ENCODE measurements at regions not wholly inside any gene's neighbourhood (a gene's known extent, or its start where the extent isn't known, plus 50 kb on each side); places are given as distances from the start of the nearest gene placed in this dataset.

GRCh38 chr13:104286566-104287290 is 1220.5 kb upstream of the SLC10A2 start:
- H3K36me3 ChIP-seq (ENCODE audit: insufficient read depth, insufficient read length, low read length) = no peaks in the 10 kb centered on the region
- no peaks in the 10 kb centered on the region for H3K9me3 ChIP-seq (ENCODE audit: insufficient read depth, low read length)
- H3K4me3 ChIP-seq (ENCODE audit: insufficient read length, low read depth) = no peak overlapping the region
- no peak overlapping the region for H3K9ac ChIP-seq (ENCODE audit: insufficient read length, low read depth)
- peak; percentile 3 for DNase-seq (ENCODE audit: low read depth, low spot score)
- H3K4me1 ChIP-seq (ENCODE audit: insufficient read depth, insufficient read length) = no peaks in the 10 kb centered on the region
- H3K27me3 ChIP-seq (ENCODE audit: insufficient read depth, insufficient read length) = no peaks in the 10 kb centered on the region
- TF ChIP-seq YY1 (IDR thresholded peaks at IDR 0.05; ENCODE audit: insufficient read depth, insufficient read length) (no peak), SUZ12 (IDR thresholded peaks at IDR 0.05; ENCODE audit: extremely low read depth, insufficient read depth, insufficient read length) (no peak), ZNF274 (IDR thresholded peaks at IDR 0.05; ENCODE audit: low read depth, low read length) (no peak)

GRCh38 chr13:104281910-104282309 is 1215.7 kb upstream of the SLC10A2 start:
- Histone ChIP-seq H3K4me3 (ENCODE audit: insufficient read length, low read depth) (no peak overlapping the region), H3K27me3 (ENCODE audit: insufficient read depth, insufficient read length) (no peaks in the 10 kb centered on the region), H3K4me1 (ENCODE audit: insufficient read depth, insufficient read length) (no peaks in the 10 kb centered on the region), H3K9me3 (ENCODE audit: insufficient read depth, low read length) (no peaks in the 10 kb centered on the region), H3K36me3 (ENCODE audit: insufficient read depth, insufficient read length, low read length) (no peaks in the 10 kb centered on the region), H3K9ac (ENCODE audit: insufficient read length, low read depth) (no peak overlapping the region)
- no peak for DNase-seq (ENCODE audit: low read depth, low spot score)
- TF ChIP-seq ZNF274 (IDR thresholded peaks at IDR 0.05; ENCODE audit: low read depth, low read length) (no peak), SUZ12 (IDR thresholded peaks at IDR 0.05; ENCODE audit: extremely low read depth, insufficient read depth, insufficient read length) (no peak), YY1 (IDR thresholded peaks at IDR 0.05; ENCODE audit: insufficient read depth, insufficient read length) (no peak)

- H3K36me3 ChIP-seq (ENCODE audit: insufficient read depth, insufficient read length, low read length) = no peaks in the 10 kb centered on the region
- no peaks in the 10 kb centered on the region for H3K4me1 ChIP-seq (ENCODE audit: insufficient read depth, insufficient read length)
- H3K4me3 ChIP-seq (ENCODE audit: insufficient read length, low read depth) = no peak overlapping the region
- no peak for TF ChIP-seq SUZ12 (IDR thresholded peaks at IDR 0.05; ENCODE audit: extremely low read depth, insufficient read depth, insufficient read length)
- TF ChIP-seq YY1 (IDR thresholded peaks at IDR 0.05; ENCODE audit: insufficient read depth, insufficient read length) = no peak
- no peak for TF ChIP-seq ZNF274 (IDR thresholded peaks at IDR 0.05; ENCODE audit: low read depth, low read length)
- H3K27me3 ChIP-seq (ENCODE audit: insufficient read depth, insufficient read length) = no peaks in the 10 kb centered on the region
- DNase-seq (ENCODE audit: low read depth, low spot score) = no peak
- no peak overlapping the region for H3K9ac ChIP-seq (ENCODE audit: insufficient read length, low read depth)
- H3K9me3 ChIP-seq (ENCODE audit: insufficient read depth, low read length) = no peaks in the 10 kb centered on the region
These were observed 1204.5 kb upstream of the SLC10A2 start for GRCh38 chr13:104270731-104271130.

DNA sequence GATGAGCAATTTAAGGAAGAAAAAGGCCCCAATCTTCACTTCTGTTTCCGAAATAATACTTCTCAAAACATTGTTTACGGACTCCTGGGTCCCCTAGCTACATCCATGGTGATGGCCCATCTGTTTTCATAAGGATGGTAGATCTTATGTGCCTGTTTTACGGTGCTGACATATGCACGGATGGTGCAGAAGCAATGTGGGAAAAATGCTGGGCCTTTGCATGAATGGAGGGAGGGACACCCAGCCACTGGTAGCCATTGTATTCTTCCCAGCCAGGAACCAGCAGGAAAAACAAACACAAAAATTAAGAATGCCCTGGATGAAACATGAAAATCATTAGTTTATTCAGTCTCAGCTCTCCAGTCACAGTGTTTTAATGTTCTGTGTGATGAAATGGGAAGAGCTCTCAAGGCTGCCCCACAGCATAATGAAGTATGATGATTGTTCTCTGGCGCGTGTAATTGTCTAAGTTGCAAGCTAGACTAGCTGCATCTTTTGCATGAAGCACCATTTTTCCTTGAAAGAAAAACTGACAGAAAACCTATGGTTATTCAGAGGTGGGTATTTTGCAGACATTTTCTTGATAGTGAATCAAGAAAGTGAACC is 1201.1 kb upstream of the SLC10A2 start:
- Histone ChIP-seq H3K9me3 (ENCODE audit: insufficient read depth, low read length) (no peaks in the 10 kb centered on the region), H3K36me3 (ENCODE audit: insufficient read depth, insufficient read length, low read length) (no peaks in the 10 kb centered on the region), H3K27me3 (ENCODE audit: insufficient read depth, insufficient read length) (no peaks in the 10 kb centered on the region), H3K9ac (ENCODE audit: insufficient read length, low read depth) (no peak overlapping the region), H3K4me1 (ENCODE audit: insufficient read depth, insufficient read length) (no peaks in the 10 kb centered on the region), H3K4me3 (ENCODE audit: insufficient read length, low read depth) (no peak overlapping the region)
- TF ChIP-seq SUZ12 (IDR thresholded peaks at IDR 0.05; ENCODE audit: extremely low read depth, insufficient read depth, insufficient read length) (no peak), ZNF274 (IDR thresholded peaks at IDR 0.05; ENCODE audit: low read depth, low read length) (no peak), YY1 (IDR thresholded peaks at IDR 0.05; ENCODE audit: insufficient read depth, insufficient read length) (no peak)
- no peak for DNase-seq (ENCODE audit: low read depth, low spot score)

DNA sequence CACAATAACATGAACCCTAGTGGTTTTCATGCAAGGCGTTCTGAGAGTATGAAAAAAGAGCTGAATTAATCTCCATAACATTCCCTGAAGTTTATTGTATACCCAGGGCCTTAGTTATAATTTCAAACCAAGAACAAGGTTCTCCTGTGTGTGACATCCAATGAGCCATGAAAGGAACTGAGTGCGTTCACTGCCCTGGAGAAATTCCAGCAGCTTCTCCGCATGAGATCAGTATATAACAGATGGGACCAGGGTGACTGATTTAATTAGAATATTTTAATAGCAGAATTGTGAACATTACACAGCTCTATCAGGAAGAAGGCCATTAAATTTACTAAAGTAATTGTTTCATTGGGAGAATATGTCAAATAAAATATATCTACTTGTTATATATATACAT is 1190.5 kb upstream of the SLC10A2 start:
- TF ChIP-seq YY1 (IDR thresholded peaks at IDR 0.05; ENCODE audit: insufficient read depth, insufficient read length) (no peak), ZNF274 (IDR thresholded peaks at IDR 0.05; ENCODE audit: low read depth, low read length) (no peak), SUZ12 (IDR thresholded peaks at IDR 0.05; ENCODE audit: extremely low read depth, insufficient read depth, insufficient read length) (no peak)
- Histone ChIP-seq H3K4me3 (ENCODE audit: insufficient read length, low read depth) (no peak overlapping the region), H3K9ac (ENCODE audit: insufficient read length, low read depth) (no peak overlapping the region), H3K36me3 (ENCODE audit: insufficient read depth, insufficient read length, low read length) (no peaks in the 10 kb centered on the region), H3K27me3 (ENCODE audit: insufficient read depth, insufficient read length) (no peaks in the 10 kb centered on the region), H3K4me1 (ENCODE audit: insufficient read depth, insufficient read length) (no peaks in the 10 kb centered on the region), H3K9me3 (ENCODE audit: insufficient read depth, low read length) (no peaks in the 10 kb centered on the region)
- no peak for DNase-seq (ENCODE audit: low read depth, low spot score)

- Histone ChIP-seq H3K9me3 (ENCODE audit: insufficient read depth, low read length) (no peaks in the 10 kb centered on the region), H3K27me3 (ENCODE audit: insufficient read depth, insufficient read length) (no peaks in the 10 kb centered on the region), H3K4me1 (ENCODE audit: insufficient read depth, insufficient read length) (no peaks in the 10 kb centered on the region), H3K9ac (ENCODE audit: insufficient read length, low read depth) (no peak overlapping the region), H3K4me3 (ENCODE audit: insufficient read length, low read depth) (no peak overlapping the region), H3K36me3 (ENCODE audit: insufficient read depth, insufficient read length, low read length) (no peaks in the 10 kb centered on the region)
- DNase-seq (ENCODE audit: low read depth, low spot score) = no peak
- TF ChIP-seq ZNF274 (IDR thresholded peaks at IDR 0.05; ENCODE audit: low read depth, low read length) (no peak), YY1 (IDR thresholded peaks at IDR 0.05; ENCODE audit: insufficient read depth, insufficient read length) (no peak), SUZ12 (IDR thresholded peaks at IDR 0.05; ENCODE audit: extremely low read depth, insufficient read depth, insufficient read length) (no peak)
These were observed 1187.0 kb upstream of the SLC10A2 start for GRCh38 chr13:104253063-104253680.

DNA sequence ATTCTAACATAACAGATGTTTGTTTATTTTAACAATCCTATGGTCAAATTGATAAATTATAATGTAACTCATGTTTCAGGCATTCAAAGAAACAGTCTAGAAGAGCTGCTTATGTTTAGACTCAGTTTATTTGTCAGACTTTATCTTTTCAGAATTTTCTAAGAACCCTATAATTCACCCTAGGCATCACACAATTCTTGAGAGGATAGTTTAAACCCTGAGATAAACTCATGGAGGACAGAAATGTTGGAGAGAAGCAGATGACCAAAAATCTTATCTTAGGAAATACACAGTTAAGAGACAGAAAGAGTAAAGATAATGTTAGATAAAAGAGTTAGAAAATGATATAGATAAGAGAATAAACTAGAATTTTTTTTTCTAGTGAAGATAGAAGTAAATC is 1185.7 kb upstream of the SLC10A2 start:
- TF ChIP-seq SUZ12 (IDR thresholded peaks at IDR 0.05; ENCODE audit: extremely low read depth, insufficient read depth, insufficient read length) (no peak), ZNF274 (IDR thresholded peaks at IDR 0.05; ENCODE audit: low read depth, low read length) (no peak), YY1 (IDR thresholded peaks at IDR 0.05; ENCODE audit: insufficient read depth, insufficient read length) (no peak)
- H3K36me3 ChIP-seq (ENCODE audit: insufficient read depth, insufficient read length, low read length) = no peaks in the 10 kb centered on the region
- DNase-seq (ENCODE audit: low read depth, low spot score) = no peak

More for the DNA sequence above, 1185.7 kb upstream of the SLC10A2 start:
- no peak overlapping the region for H3K9ac ChIP-seq (ENCODE audit: insufficient read length, low read depth)
- H3K4me1 ChIP-seq (ENCODE audit: insufficient read depth, insufficient read length) = no peaks in the 10 kb centered on the region
- H3K4me3 ChIP-seq (ENCODE audit: insufficient read length, low read depth) = no peak overlapping the region
- H3K27me3 ChIP-seq (ENCODE audit: insufficient read depth, insufficient read length) = no peaks in the 10 kb centered on the region
- no peaks in the 10 kb centered on the region for H3K9me3 ChIP-seq (ENCODE audit: insufficient read depth, low read length)
